Caco-2 (cell line): ENCODE measurements at regions not wholly inside any gene's neighbourhood (a gene's known extent, or its start where the extent isn't known, plus 50 kb on each side); places are given as distances from the start of the nearest gene placed in this dataset.

ENCODE experiments used
- BruUV-seq: library from RNA; stranded (reverse); fragments of 400-500 nt; replicated peaks from 2 replicates; lab custom pipeline; 2021; lab: Mats Ljungman, UMichigan
- CTCF ChIA-PET: fragments of 300-600 bp; sonication (Branson Sonifier 250); formaldehyde crosslinking; loops from one replicate; lab custom pipeline; 2022; ENCODE audit warnings: antibody characterized with exemption; lab: Charles Lee
- POLR2A ChIA-PET: fragments of 300-600 bp; sonication (Branson Sonifier 250); formaldehyde crosslinking; loops from one replicate; lab custom pipeline; 2022; ENCODE audit warnings: antibody characterized with exemption; lab: Charles Lee
- DNase-seq, 2 experiments: peaks; one replicate each; pipeline versions ENCODE4 v3.0.0 to v3.0.0-alpha.2; 2020 to 2022
- H3K27me3 ChIP-seq: replicated peaks from 2 replicates; pipeline ENCODE4 v1.6.0; 2011; ENCODE audit warnings: low read length; ENCODE audit not compliant: control insufficient read depth, insufficient read depth
- H3K36me3 ChIP-seq: 2 replicates; pipeline ENCODE4 v1.5.1; 2011; ENCODE audit warnings: low read length; ENCODE audit not compliant: control insufficient read depth, insufficient read depth
- H3K4me1 ChIP-seq: fragments of 250-450 bp; sonication (Bioruptor Pico); 2 replicates; pipeline ENCODE4 v1.5.1; 2020; ENCODE audit warnings: mild to moderate bottlenecking
- H3K4me3 ChIP-seq: 2 replicates; pipeline ENCODE4 v1.5.1; 2011; ENCODE audit warnings: low read depth, mild to moderate bottlenecking, control low read depth, low read length
- H3K9me3 ChIP-seq: fragments of 250-450 bp; sonication (Bioruptor Pico); 2 replicates; pipeline ENCODE4 v1.5.1; 2020; ENCODE audit warnings: mild to moderate bottlenecking, moderate library complexity
- H3K27ac Mint-ChIP-seq: one replicate; pipeline ENCODE4 v1.8.0; 2022; ENCODE audit warnings: mixed read lengths; ENCODE audit not compliant: unreplicated experiment
- H3K27me3 Mint-ChIP-seq: one replicate; pipeline ENCODE4 v1.8.0; 2022; ENCODE audit warnings: mixed read lengths; ENCODE audit not compliant: insufficient read depth, unreplicated experiment
- H3K36me3 Mint-ChIP-seq: one replicate; pipeline ENCODE4 v1.8.0; 2022; ENCODE audit warnings: mild to moderate bottlenecking, mixed read lengths; ENCODE audit not compliant: insufficient read depth, unreplicated experiment
- H3K4me1 Mint-ChIP-seq: one replicate; pipeline ENCODE4 v1.8.0; 2022; ENCODE audit warnings: low read depth, mixed read lengths; ENCODE audit not compliant: unreplicated experiment
- H3K4me3 Mint-ChIP-seq: one replicate; pipeline ENCODE4 v1.8.0; 2022; ENCODE audit warnings: mild to moderate bottlenecking, moderate library complexity, mixed read lengths; ENCODE audit not compliant: unreplicated experiment
- H3K9me3 Mint-ChIP-seq: one replicate; pipeline ENCODE4 v1.8.0; 2022; ENCODE audit warnings: mixed read lengths; ENCODE audit not compliant: unreplicated experiment
- CTCF ChIP-seq, 2 experiments: fragments of 200-600 bp in 1 of 2; IDR thresholded peaks; 1 replicate in 1 of 2; 2 replicates in 1 of 2; pipeline versions ENCODE4 v1.5.1 to v1.8.0; 2011 to 2022; ENCODE audit warnings: antibody characterized with exemption in 1 of 2, control low read depth in 1 of 2, inconsistent platforms in 1 of 2, low read depth in 1 of 2, low read length in 1 of 2, mild to moderate bottlenecking in 1 of 2, moderate library complexity in 1 of 2; ENCODE audit not compliant: insufficient read depth in 1 of 2, severe bottlenecking in 1 of 2, unreplicated experiment in 1 of 2
- intact Hi-C: fragments of 100-400 bp; cut with micrococcal nuclease; formaldehyde crosslinking; loops from one replicate; pipeline ENCODE4 v1.10.0; 2022; ENCODE audit not compliant: unreplicated experiment

GRCh38 chr7:142383841-142384492 lies 126.1 kb upstream of the PRSS58 start:
- Mint-ChIP-seq H3K36me3 (no peaks in the 10 kb centered on the region), H3K27ac (no peak overlapping the region), H3K4me1 (peaks cover 7% of the 10 kb centered on the region), H3K9me3 (no peaks in the 10 kb centered on the region), H3K27me3 (no peaks in the 10 kb centered on the region), H3K4me3 (no peak overlapping the region)
- CTCF ChIA-PET = interaction anchor here (0.9 to 1.7 kb wide), 2 partner anchors 11 to 45 kb away, joined by 3 to 4 read pairs; no protein-coding TSS in a partner anchor
- Histone ChIP-seq H3K9me3 (no peaks in the 10 kb centered on the region), H3K36me3 (no peaks in the 10 kb centered on the region), H3K4me3 (no peak overlapping the region), H3K4me1 (no peaks in the 10 kb centered on the region), H3K27me3 (no peaks in the 10 kb centered on the region)
- POLR2A ChIA-PET = no interaction called here
- no peak for TF ChIP-seq CTCF (IDR thresholded peaks at IDR 0.05; ENCODE audit: insufficient read depth in 1 of 2, low read depth in 1 of 2, low read length in 1 of 2, severe bottlenecking in 1 of 2, unreplicated experiment in 1 of 2)
- intact Hi-C loops = no loop called here
- DNase-seq = no peak
- BruUV-seq = no TSS peak

GRCh38 chr7:142381727-142382390 lies 124.0 kb upstream of the PRSS58 start:
- no TSS peak for BruUV-seq
- TF ChIP-seq CTCF (IDR thresholded peaks at IDR 0.05; ENCODE audit: insufficient read depth in 1 of 2, low read depth in 1 of 2, low read length in 1 of 2, severe bottlenecking in 1 of 2, unreplicated experiment in 1 of 2) = no peak
- H3K36me3 ChIP-seq = no peaks in the 10 kb centered on the region
- no peaks in the 10 kb centered on the region for H3K9me3 ChIP-seq
- H3K27me3 ChIP-seq = no peaks in the 10 kb centered on the region
- DNase-seq = no peak
- no peaks in the 10 kb centered on the region for H3K36me3 Mint-ChIP-seq
- no peak overlapping the region for H3K4me3 Mint-ChIP-seq
- H3K27me3 Mint-ChIP-seq = no peaks in the 10 kb centered on the region
- intact Hi-C loops = no loop called here
- no peak overlapping the region for H3K4me3 ChIP-seq
- H3K27ac Mint-ChIP-seq = no peak overlapping the region
- H3K9me3 Mint-ChIP-seq = no peaks in the 10 kb centered on the region
- H3K4me1 Mint-ChIP-seq = peaks cover 8% of the 10 kb centered on the region
- ChIA-PET CTCF (interaction anchor here (0.7 kb wide), 1 partner anchor 89 kb away, joined by 3 read pairs; no protein-coding TSS in a partner anchor), POLR2A (no interaction called here)
- H3K4me1 ChIP-seq = no peaks in the 10 kb centered on the region

GRCh38 chr7:142380069-142380468 lies 122.2 kb upstream of the PRSS58 start:
- CTCF ChIA-PET = no interaction called here

More at GRCh38 chr7:142380069-142380468, 122.2 kb upstream of the PRSS58 start:
- POLR2A ChIA-PET = no interaction called here
- Mint-ChIP-seq H3K9me3 (no peaks in the 10 kb centered on the region), H3K27me3 (no peaks in the 10 kb centered on the region), H3K4me3 (no peak overlapping the region), H3K4me1 (peaks cover 23% of the 10 kb centered on the region), H3K27ac (no peak overlapping the region), H3K36me3 (no peaks in the 10 kb centered on the region)
- DNase-seq = no peak
- Histone ChIP-seq H3K9me3 (no peaks in the 10 kb centered on the region), H3K4me1 (peaks cover 9% of the 10 kb centered on the region), H3K36me3 (no peaks in the 10 kb centered on the region), H3K27me3 (no peaks in the 10 kb centered on the region), H3K4me3 (no peak overlapping the region)
- intact Hi-C loops = no loop called here
- no peak for TF ChIP-seq CTCF (IDR thresholded peaks at IDR 0.05; ENCODE audit: insufficient read depth in 1 of 2, low read depth in 1 of 2, low read length in 1 of 2, severe bottlenecking in 1 of 2, unreplicated experiment in 1 of 2)
- no TSS peak for BruUV-seq
